ENCODE measurements at regions not wholly inside any gene's neighbourhood (a gene's known extent, or its start where the extent isn't known, plus 50 kb on each side); places are given as distances from the start of the nearest gene placed in this dataset.
"Not testable (repeated sequence)": the region's sequence is repeated elsewhere in the genome, so short reads cannot be mapped to it uniquely, and the experiment has no call there.

DNA sequence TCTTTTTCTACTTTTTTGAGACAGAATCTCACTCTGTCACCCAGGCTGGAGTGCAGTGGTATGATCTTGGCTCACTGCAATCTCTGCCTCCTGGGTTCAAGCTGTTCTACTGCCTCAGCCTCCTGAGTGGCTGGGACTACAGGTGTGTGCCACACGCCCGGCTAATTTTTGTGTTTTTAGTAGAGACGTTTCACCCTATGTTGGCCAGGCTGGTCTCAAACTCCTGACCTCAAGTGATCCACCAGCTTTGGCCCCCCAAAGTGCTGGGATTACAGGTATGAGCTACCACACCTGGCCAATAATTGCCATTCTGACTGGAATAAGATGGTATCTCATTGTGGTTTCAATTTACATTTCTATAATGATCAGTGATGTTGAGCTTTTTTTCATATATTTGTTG is 71.0 kb upstream of the RGPD5 start:
- not testable (repeated sequence) for H3K4me1 ChIP-seq (ENCODE audit: control insufficient read depth in 2 of 2, insufficient read depth in 1 of 2, low read depth in 1 of 2, low read length in 2 of 2); H4K8ac ChIP-seq (ENCODE audit: low read depth, low read length); H3K36me3 ChIP-seq (replicated peaks in 1 of 2; ENCODE audit: control insufficient read depth in 2 of 2, insufficient read depth in 2 of 2, low read length in 2 of 2); DNase-seq (ENCODE audit: low spot score); H3K14ac ChIP-seq (ENCODE audit: low read length); H2BK120ac ChIP-seq (ENCODE audit: low read depth, low read length); H2BK15ac ChIP-seq (ENCODE audit: low read length); H3K27me3 ChIP-seq (ENCODE audit: control insufficient read depth in 3 of 3, insufficient read depth in 3 of 3, low read depth in 1 of 3, low read length in 3 of 3); H3K4me3 ChIP-seq (ENCODE audit: low read length in 2 of 2); H2BK5ac ChIP-seq (ENCODE audit: low read length); H3K18ac ChIP-seq (ENCODE audit: low read length); H2BK12ac ChIP-seq (ENCODE audit: low read length); H2AK5ac ChIP-seq (ENCODE audit: low read depth, low read length); H3K27ac ChIP-seq (replicated peaks; ENCODE audit: low read length); H4K91ac ChIP-seq (ENCODE audit: low read depth, low read length, poor library complexity); H3K9me3 ChIP-seq (replicated peaks in 1 of 2; ENCODE audit: control insufficient read depth in 2 of 2, insufficient read depth in 1 of 2, low read depth in 1 of 2, low read length in 2 of 2); H3K79me1 ChIP-seq (ENCODE audit: low read depth, low read length); H3K9ac ChIP-seq (ENCODE audit: low read depth, low read length, poor library complexity); H3K4me2 ChIP-seq (ENCODE audit: insufficient read depth, low read length, poor library complexity, severe bottlenecking); H3K23ac ChIP-seq (ENCODE audit: low read depth, low read length, poor library complexity); H2AFZ ChIP-seq (ENCODE audit: low read length); H3K4ac ChIP-seq (ENCODE audit: low read length)
- no CpG with 5 or more reads among the region's 3 CpGs for WGBS, 2 donors (ENCODE audit: extremely low coverage in 2 of 2, insufficient read length in 2 of 2, insufficient replicate concordance in 1 of 2)

DNA sequence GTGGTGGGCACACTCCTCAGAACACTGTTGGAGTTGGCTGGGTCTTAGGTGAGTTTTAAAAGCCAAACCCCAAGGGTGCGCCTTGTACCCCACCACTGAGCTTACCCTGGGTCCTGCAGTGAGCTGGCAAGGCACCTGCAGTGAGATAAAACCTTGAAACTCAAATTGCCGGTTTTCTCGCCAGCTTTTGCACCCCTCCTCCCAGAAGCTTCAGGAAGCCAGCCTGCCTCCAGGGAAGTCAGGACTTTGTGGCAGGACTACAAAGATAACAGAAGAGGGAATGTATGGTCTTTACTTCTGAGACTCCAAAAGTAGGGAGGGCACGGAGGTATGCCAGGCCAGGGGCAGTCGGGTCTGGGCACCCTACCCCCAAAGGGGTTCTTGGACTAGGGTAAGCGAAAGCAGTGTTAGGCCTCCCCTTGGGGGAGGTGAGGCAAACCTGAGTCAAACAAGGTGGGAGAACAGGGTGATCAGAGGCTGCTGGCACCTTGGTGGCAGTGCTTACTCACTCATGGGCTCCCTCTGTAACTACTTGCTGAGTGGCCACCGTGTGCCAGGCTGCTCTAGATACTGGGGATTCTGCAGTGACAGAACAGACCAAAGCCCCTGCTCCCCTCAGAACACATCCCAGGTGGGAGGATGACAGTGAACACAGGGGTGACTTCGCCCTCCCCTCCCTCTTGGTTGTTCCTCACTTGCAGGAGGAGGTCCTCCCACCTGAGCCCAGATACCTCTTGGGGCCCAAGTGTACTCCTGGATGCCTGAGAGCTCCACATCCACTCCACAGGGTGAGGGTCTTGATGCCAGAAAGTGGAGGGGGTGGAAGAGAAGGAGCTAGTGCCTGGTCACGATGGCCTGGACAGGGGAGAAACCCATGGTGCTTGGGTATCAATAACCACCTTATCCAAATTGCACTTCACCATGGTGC is 69.3 kb upstream of the RGPD5 start:
- Histone ChIP-seq H3K4me3 (ENCODE audit: low read length in 2 of 2) (no peak overlapping the region), H3K18ac (ENCODE audit: low read length) (no peak overlapping the region), H3K36me3 (replicated peaks in 1 of 2; ENCODE audit: control insufficient read depth in 2 of 2, insufficient read depth in 2 of 2, low read length in 2 of 2) (no peaks in the 10 kb centered on the region), H3K4me1 (ENCODE audit: control insufficient read depth in 2 of 2, insufficient read depth in 1 of 2, low read depth in 1 of 2, low read length in 2 of 2) (peaks cover 0 to 2% of the 10 kb centered on the region in 2 donors), H2BK15ac (ENCODE audit: low read length) (no peak overlapping the region), H2BK12ac (ENCODE audit: low read length) (no peak overlapping the region), H2AK5ac (ENCODE audit: low read depth, low read length) (no peak overlapping the region), H4K91ac (ENCODE audit: low read depth, low read length, poor library complexity) (no peak overlapping the region), H2BK120ac (ENCODE audit: low read depth, low read length) (no peak overlapping the region), H3K14ac (ENCODE audit: low read length) (no peak overlapping the region), H3K9me3 (replicated peaks in 1 of 2; ENCODE audit: control insufficient read depth in 2 of 2, insufficient read depth in 1 of 2, low read depth in 1 of 2, low read length in 2 of 2) (peaks cover 0 to 4% of the 10 kb centered on the region in 2 donors), H3K27me3 (ENCODE audit: control insufficient read depth in 3 of 3, insufficient read depth in 3 of 3, low read depth in 1 of 3, low read length in 3 of 3) (no peaks in the 10 kb centered on the region), H3K9ac (ENCODE audit: low read depth, low read length, poor library complexity) (no peak overlapping the region), H3K23ac (ENCODE audit: low read depth, low read length, poor library complexity) (peak overlapping the region; percentile 34), H3K4ac (ENCODE audit: low read length) (no peak overlapping the region), H3K79me1 (ENCODE audit: low read depth, low read length) (no peaks in the 10 kb centered on the region), H3K4me2 (ENCODE audit: insufficient read depth, low read length, poor library complexity, severe bottlenecking) (no peak overlapping the region), H3K27ac (replicated peaks; ENCODE audit: low read length) (no peak overlapping the region), H4K8ac (ENCODE audit: low read depth, low read length) (no peak overlapping the region), H2BK5ac (ENCODE audit: low read length) (no peak overlapping the region), H2AFZ (ENCODE audit: low read length) (no peak overlapping the region)
- no peak for DNase-seq (ENCODE audit: low spot score)
- WGBS, 2 donors (ENCODE audit: extremely low coverage in 2 of 2, insufficient read length in 2 of 2, insufficient replicate concordance in 1 of 2): no CpG with 5 or more reads among the region's 9 CpGs

DNA sequence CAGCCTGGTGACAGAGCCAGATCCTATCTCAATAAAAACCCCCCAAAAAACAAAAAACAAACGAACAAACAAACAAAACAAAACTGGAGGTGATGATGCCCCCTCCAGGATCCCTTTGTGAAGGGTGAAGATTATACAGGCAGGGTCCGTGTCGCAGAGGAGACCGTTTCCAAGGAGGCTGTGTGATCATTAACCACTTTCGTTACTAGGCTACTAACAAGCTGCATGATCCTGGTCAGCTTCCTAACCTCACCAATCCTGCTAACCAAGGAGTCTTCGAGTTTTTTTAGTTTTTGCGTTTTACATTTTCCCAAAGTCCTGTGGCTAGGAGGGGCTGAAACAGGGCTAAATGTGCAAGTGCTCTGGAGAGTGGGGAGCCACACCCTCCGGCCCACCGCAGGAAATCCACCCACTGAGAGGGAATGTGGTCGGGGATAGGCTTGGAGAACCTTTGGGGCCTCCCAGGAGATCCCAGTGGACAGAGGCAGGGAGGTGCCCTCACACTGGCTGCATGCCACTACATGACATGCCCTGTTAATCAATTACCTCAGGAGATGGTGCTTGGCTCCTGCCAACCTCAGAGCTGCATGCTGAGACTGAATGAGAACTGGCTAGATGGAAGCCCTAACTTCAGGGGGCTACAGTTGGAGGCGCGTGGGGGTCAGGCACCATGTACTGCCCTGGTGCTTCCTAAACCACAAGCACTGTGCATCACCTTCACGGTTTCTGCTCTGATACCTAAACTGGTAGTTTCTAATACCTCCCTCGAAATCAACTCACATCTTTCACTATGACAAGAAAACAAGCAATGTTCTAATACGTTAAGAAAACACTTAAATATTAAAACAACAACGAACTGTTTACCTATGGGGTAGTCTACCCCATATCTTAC is 67.5 kb upstream of the RGPD5 start:
- Histone ChIP-seq H3K27me3 (ENCODE audit: control insufficient read depth in 3 of 3, insufficient read depth in 3 of 3, low read depth in 1 of 3, low read length in 3 of 3) (no peaks in the 10 kb centered on the region), H3K14ac (ENCODE audit: low read length) (no peak overlapping the region), H3K9me3 (replicated peaks in 1 of 2; ENCODE audit: control insufficient read depth in 2 of 2, insufficient read depth in 1 of 2, low read depth in 1 of 2, low read length in 2 of 2) (peaks cover 0 to 4% of the 10 kb centered on the region in 2 donors), H2BK120ac (ENCODE audit: low read depth, low read length) (no peak overlapping the region), H3K79me1 (ENCODE audit: low read depth, low read length) (no peaks in the 10 kb centered on the region), H4K91ac (ENCODE audit: low read depth, low read length, poor library complexity) (no peak overlapping the region), H3K4me3 (ENCODE audit: low read length in 2 of 2) (peak overlapping the region in 1 of 2 donors; percentile 37), H2AFZ (ENCODE audit: low read length) (no peak overlapping the region), H3K4me2 (ENCODE audit: insufficient read depth, low read length, poor library complexity, severe bottlenecking) (no peak overlapping the region), H3K36me3 (replicated peaks in 1 of 2; ENCODE audit: control insufficient read depth in 2 of 2, insufficient read depth in 2 of 2, low read length in 2 of 2) (no peaks in the 10 kb centered on the region), H3K4me1 (ENCODE audit: control insufficient read depth in 2 of 2, insufficient read depth in 1 of 2, low read depth in 1 of 2, low read length in 2 of 2) (no peaks in the 10 kb centered on the region), H2BK12ac (ENCODE audit: low read length) (no peak overlapping the region), H2BK5ac (ENCODE audit: low read length) (no peak overlapping the region), H2BK15ac (ENCODE audit: low read length) (no peak overlapping the region), H2AK5ac (ENCODE audit: low read depth, low read length) (no peak overlapping the region), H3K4ac (ENCODE audit: low read length) (no peak overlapping the region), H3K9ac (ENCODE audit: low read depth, low read length, poor library complexity) (no peak overlapping the region), H3K27ac (replicated peaks; ENCODE audit: low read length) (no peak overlapping the region), H4K8ac (ENCODE audit: low read depth, low read length) (no peak overlapping the region), H3K23ac (ENCODE audit: low read depth, low read length, poor library complexity) (no peak overlapping the region), H3K18ac (ENCODE audit: low read length) (no peak overlapping the region)
- no peak for DNase-seq (ENCODE audit: low spot score)
- WGBS, 2 donors (ENCODE audit: extremely low coverage in 2 of 2, insufficient read length in 2 of 2, insufficient replicate concordance in 1 of 2): 100% methylated on average over 1 of the region's 16 CpGs; no CpG with 5 or more reads in 1 of the 2 donors

DNA sequence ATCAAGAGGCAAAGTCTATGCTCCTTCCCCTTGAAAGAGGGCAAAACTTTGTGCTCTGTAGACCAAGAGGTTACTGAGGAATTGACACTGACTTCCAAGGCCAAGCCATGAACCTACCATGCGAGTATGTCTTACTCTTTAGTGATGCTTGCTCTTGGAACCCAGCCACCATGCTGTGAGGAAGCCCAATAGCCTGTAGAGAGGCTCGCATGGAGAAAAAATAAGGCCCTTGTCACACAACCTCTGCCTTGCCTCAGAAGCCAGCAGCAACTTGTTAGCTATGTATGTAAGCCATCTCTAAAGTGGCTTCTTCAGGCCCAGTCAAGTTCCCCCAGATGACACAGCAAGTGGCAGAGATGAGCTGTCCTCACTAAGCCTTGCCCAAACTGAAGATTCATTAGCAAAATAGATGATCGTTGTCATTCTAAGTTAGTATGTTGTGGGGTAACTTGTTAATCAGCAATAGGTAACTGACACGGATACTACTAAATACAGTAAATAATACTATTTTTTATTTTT is 66.1 kb upstream of the RGPD5 start:
- Histone ChIP-seq H3K4ac (ENCODE audit: low read length) (no peak overlapping the region), H4K8ac (ENCODE audit: low read depth, low read length) (no peak overlapping the region), H2BK5ac (ENCODE audit: low read length) (no peak overlapping the region), H3K4me2 (ENCODE audit: insufficient read depth, low read length, poor library complexity, severe bottlenecking) (no peak overlapping the region), H2AK5ac (ENCODE audit: low read depth, low read length) (no peak overlapping the region), H3K4me3 (ENCODE audit: low read length in 2 of 2) (no peak overlapping the region), H3K36me3 (replicated peaks in 1 of 2; ENCODE audit: control insufficient read depth in 2 of 2, insufficient read depth in 2 of 2, low read length in 2 of 2) (no peaks in the 10 kb centered on the region), H3K9me3 (replicated peaks in 1 of 2; ENCODE audit: control insufficient read depth in 2 of 2, insufficient read depth in 1 of 2, low read depth in 1 of 2, low read length in 2 of 2) (peaks cover 0 to 4% of the 10 kb centered on the region in 2 donors), H3K79me1 (ENCODE audit: low read depth, low read length) (no peaks in the 10 kb centered on the region), H2BK15ac (ENCODE audit: low read length) (no peak overlapping the region), H3K27ac (replicated peaks; ENCODE audit: low read length) (no peak overlapping the region), H4K91ac (ENCODE audit: low read depth, low read length, poor library complexity) (no peak overlapping the region), H3K9ac (ENCODE audit: low read depth, low read length, poor library complexity) (no peak overlapping the region), H3K27me3 (ENCODE audit: control insufficient read depth in 3 of 3, insufficient read depth in 3 of 3, low read depth in 1 of 3, low read length in 3 of 3) (no peaks in the 10 kb centered on the region), H3K18ac (ENCODE audit: low read length) (no peak overlapping the region), H3K23ac (ENCODE audit: low read depth, low read length, poor library complexity) (no peak overlapping the region), H2BK120ac (ENCODE audit: low read depth, low read length) (no peak overlapping the region), H3K14ac (ENCODE audit: low read length) (no peak overlapping the region), H2AFZ (ENCODE audit: low read length) (no peak overlapping the region), H3K4me1 (ENCODE audit: control insufficient read depth in 2 of 2, insufficient read depth in 1 of 2, low read depth in 1 of 2, low read length in 2 of 2) (no peaks in the 10 kb centered on the region), H2BK12ac (ENCODE audit: low read length) (no peak overlapping the region)
- DNase-seq (ENCODE audit: low spot score): no peak
- no CpG with 5 or more reads among the region's 4 CpGs for WGBS, 2 donors (ENCODE audit: extremely low coverage in 2 of 2, insufficient read length in 2 of 2, insufficient replicate concordance in 1 of 2)
